GM21576 (cell line): ENCODE measurements at regions not wholly inside any gene's neighbourhood (a gene's known extent, or its start where the extent isn't known, plus 50 kb on each side); places are given as distances from the start of the nearest gene placed in this dataset.

ENCODE experiments used
- ATAC-seq: cut with Tn5 transposase; IDR thresholded peaks from one replicate; pipeline ENCODE4 v1.9.1; 2021; ENCODE audit warnings: mild to moderate bottlenecking, moderate library complexity; ENCODE audit not compliant: unreplicated experiment

GRCh38 chr15:35654332-35654731 lies 108.4 kb upstream of the DPH6 start:
- no peak for ATAC-seq

DNA sequence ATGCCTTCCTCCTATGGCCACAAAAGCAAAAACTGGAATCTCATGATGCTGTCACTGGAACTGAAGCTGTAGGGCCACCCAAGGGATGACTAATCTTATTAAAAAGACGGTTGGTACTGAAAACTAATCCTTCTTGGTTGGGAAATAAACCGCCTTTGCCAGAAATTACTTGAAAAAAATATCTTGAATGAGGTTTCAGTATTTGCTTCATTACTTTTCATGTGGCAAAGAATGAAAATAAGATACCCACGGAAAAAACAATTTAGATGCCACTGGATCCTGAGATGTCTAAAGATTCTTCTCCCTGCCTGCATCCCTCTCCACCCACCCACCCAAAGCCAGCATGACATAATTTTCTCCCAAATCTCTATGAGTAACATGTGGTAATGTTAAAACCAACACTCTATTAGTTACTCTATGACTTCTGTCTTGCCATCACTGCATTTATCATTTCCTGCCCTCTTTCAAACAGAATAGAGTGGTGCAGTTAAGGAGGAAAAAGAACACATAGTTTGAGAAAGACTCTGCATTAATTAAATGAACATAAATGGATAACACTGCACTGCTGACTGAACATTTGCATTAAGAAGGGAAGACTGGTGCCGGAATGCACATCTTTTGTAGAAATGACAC lies 111.8 kb upstream of the DPH6 start:
- ATAC-seq: no peak

GRCh38 chr15:35663956-35664355 lies 118.0 kb upstream of the DPH6 start:
- no peak for ATAC-seq

DNA sequence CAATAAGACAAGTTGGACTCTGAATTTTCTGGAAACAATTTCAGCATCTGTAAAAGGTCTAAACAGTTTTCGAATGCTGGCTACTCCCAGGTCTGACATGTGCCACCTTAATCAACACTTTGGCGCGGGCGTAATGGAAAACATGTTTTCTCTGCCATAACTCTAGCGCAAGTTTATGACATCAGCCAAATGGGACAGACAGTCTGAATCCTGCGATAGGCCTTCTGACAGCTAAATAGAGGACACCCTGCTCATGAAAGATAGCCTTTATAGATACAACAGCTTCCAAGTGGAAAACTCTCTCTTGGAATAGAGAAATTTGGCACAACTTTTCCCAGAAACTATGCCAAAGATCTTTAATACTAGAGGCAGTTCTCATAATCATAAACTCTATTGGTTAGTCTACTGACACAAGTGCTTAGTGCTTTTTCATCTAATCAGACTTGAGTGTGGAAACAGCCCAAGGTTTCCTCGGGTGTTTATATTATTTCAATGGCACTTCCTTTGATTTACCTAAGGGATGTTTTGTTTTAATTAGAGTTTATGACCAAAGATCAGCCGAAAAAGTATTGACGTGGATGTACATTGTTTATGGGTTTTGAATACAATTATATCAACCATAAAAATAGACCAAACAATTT lies 120.1 kb upstream of the DPH6 start:
- ATAC-seq: no peak

- no peak for ATAC-seq
Observed at GRCh38 chr15:35667908-35668307, 121.9 kb upstream of the DPH6 start.

GRCh38 chr15:35669021-35669420 lies 123.1 kb upstream of the DPH6 start:
- ATAC-seq: no peak

DNA sequence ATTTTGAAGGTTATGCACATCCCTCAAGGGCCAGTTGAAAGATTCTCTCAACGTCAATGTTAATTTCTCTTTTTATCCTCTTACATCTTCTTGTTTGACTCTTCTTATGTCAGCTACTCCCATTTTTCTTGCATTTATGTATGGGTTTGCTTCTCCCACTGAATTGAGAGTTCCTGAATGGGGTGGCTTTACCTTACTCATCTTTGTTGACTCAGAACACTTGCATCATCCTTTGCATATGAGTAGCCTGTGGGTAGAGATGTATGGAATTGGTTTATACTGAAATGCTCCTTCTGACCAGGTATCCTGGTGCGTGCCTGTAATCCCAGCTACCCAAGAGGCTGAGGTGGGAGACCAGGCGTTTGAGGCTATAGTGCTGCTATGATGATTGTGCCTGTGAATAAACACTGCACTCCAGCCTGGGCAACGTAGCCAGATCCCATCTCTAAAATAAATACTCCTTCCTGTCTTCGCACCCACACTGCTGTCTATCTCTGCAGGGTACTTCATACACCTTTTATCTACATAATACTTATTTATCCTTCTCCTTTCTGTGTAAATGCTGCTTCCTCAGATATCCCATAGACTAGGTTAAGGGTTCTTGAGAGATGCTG lies 123.6 kb upstream of the DPH6 start:
- no peak for ATAC-seq

DNA sequence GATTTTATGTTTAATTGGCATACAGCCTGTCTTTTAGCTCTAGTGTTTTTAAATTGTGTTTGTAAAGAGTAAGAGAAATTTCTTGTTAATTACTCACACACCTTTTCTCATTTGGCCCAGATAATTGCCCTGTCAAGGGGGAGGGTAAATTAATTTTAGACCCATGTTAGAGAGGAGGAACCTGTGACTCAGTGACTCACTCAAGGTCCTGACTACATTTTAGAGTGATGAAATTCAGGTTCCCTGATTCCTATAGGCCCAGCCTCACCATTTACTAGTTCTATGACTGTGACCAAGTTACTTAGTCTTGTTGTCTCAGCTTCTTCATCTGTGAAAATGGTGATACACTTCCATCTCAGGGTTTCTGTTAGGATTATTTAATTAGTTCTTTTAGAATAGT lies 125.2 kb upstream of the DPH6 start:
- ATAC-seq: no peak

DNA sequence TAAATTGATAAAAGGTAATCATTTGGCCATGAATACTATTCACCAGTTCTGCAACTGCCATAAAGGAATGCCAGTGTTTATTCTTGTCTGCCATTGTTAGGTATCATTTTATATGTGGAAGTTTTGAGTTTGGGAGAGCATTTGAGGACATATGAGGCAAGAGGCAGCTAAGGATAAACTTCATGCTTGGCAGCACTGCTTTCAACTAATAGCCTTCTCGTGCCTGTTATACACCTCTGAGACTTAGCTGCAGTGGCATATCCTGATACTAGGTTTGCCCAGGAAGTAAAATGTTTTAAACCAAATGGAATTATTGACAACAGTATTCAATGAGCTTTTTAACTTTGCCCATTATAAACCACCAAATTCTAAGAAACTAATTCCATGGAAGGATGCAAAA lies 126.0 kb upstream of the DPH6 start:
- ATAC-seq: no peak

GRCh38 chr15:35673093-35673684 lies 127.2 kb upstream of the DPH6 start:
- no peak for ATAC-seq

DNA sequence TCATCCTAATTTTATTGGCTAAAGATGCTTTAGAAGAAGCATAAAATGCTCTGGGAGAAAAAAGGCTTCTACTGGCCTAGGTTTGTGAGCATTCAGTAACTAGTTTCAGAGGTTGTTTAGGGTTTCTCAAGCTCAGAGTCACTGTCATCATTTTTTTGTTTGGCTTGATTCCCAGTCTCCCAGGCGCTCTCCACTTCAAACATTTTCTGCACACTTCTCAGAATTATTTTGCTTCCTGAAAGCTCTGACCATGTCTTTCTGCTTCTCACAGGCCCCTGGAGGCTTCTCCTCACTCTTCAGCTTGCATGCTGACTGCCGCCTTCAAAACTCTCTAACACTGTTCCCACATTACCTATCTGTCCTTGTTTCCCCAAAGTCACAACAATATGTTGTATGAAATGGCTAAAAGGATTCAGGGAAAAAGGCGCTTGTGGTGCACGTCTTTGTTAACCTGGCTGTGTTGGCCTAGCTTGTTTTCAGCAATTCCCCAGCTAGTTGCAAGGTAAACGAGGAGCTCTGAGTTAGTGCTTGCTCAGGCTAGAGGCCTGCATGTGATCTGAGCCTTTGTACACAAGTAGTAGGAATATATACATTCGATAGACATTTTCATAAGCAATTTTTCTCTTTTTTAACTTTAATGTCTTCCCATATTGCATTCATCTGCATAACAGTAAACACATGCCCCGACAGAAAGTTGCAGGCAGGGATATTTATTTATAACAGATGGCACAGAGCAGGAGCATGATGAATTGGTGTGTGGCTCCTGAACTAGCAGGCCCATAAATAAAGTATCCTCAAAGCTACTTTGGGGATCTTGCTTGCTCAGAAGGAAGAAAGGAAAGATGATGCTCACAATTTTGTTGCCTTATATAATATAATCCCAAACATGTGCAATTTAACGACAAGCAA lies 129.2 kb upstream of the DPH6 start:
- ATAC-seq: no peak

GRCh38 chr15:35678774-35679173 lies 132.8 kb upstream of the DPH6 start:
- no peak for ATAC-seq

DNA sequence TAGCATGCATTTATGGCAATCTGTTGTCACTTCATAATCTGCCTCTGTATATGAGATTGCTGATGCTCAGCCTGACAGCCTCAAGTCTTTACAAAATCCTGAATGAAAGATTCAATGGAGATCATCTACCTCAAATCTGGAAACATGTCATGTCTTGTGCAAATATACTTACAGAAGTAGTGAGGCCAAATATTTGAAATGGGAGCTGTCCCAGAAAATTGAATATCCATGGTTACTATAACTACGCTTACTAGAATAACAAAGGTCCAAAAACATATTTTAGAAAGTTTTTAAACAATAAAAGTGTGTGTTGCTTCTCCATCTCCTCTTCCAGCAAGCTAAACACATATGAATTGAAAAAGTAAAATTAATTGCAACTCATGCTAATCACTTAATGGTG lies 133.2 kb upstream of the DPH6 start:
- no peak for ATAC-seq

DNA sequence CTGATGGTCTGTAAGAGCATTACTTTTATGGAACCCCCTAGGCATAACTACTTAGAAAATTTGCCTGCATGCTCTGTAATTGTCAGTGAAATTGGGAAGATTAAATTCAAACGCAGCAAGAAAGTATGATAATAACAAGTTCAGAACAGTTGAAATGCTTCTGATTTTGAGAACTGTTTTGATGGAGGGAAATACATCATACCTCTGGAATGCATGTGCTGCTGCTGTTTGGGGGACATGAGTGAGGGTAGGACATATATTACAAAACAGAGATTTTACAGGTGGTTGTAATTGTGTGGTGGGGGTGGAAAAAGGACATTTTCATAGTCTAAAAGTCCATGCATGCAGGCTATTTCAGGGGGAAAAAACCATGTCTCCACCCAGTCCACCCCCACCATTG lies 135.0 kb upstream of the DPH6 start:
- no peak for ATAC-seq

GRCh38 chr15:35686347-35686746 lies 140.4 kb upstream of the DPH6 start:
- no peak for ATAC-seq

DNA sequence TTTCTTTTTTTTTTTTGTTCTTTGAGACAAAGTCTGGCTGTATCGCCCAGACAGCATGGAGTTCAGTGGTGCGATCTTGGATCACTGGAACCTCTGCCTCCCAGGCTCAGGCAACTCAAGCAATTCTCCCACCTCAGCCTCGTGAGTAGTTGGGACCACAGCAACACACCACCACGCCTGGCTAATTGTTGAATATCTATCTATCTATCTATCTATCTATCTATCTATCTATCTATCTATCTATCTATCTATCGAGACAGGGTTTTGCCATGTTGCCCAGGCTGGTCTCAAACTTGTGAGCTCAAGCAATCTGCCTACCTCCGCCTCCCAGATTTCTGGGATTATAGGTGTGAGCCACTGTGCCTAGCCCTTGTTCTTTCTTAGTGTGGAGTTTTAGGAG lies 143.3 kb upstream of the DPH6 start:
- no peak for ATAC-seq

- ATAC-seq: no peak
Observed at GRCh38 chr15:35690089-35690488, 144.1 kb upstream of the DPH6 start.

DNA sequence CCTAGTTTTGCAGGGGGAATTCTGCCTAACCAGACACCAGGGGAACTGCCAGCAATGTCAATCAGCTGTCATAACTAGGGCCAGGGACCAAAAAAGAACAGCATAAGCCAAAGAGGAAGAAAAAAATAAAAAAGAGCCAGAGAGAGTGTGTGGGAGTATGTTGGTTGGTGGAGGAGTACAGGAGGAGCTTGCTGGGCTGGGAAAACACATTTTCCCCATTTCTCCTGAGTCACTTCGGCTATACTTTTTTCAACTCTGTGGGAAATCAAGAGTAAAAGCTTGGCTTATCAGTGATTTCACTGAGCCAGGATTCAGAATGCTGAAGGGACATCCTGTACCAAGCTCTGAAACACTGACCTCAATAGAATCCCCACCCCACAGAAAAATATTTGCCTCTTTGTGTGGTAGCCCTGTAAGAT lies 144.7 kb upstream of the DPH6 start:
- ATAC-seq: no peak

DNA sequence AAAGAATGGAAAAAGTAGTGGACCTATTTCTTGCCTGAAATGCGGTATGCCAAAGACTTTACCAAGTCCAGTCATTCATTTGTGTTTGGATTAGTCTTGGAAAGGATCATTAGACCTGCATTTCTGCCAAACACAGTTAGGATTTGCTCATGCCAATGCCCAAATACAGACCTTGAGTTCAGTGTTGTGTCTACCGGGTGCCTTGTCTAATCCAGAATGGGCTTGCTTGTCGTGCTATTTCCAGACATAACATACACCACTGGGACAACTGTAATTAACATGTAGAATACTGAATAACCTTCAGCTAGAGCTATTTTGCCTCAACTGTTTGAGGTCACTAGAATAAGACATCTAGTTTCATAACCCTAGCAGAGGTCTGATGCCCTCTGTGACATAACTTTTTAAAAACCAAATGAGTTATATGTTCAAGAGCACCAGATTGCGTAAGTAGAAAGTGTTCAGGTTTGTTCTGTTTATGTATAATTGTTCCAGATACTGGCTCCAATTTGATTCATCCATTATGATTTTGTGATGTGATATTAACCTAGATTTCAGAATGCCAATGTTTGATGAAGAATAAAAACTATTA lies 145.3 kb upstream of the DPH6 start:
- no peak for ATAC-seq

GRCh38 chr15:35691891-35692867 lies 146.2 kb upstream of the DPH6 start:
- ATAC-seq: no peak
